Thyroid gland (tissue), 4 donors: ENCODE measurements at regions not wholly inside any gene's neighbourhood (a gene's known extent, or its start where the extent isn't known, plus 50 kb on each side); places are given as distances from the start of the nearest gene placed in this dataset.

ENCODE experiments used
- POLR2A ChIP-seq, 2 donors: fragments of 450-650 bp; IDR thresholded peaks; one replicate each; pipeline ENCODE4 v1.6.1; 2017; ENCODE audit warnings: antibody characterized with exemption in 2 of 2, mild to moderate bottlenecking in 2 of 2, moderate library complexity in 1 of 2
- TF ChIP-seq, protein P1 (sequence below), 6 experiments: fragments of 200-600 bp in 3 of 6; fragments of 450-650 bp in 3 of 6; sonication (generic) in 3 of 6; IDR thresholded peaks; one replicate each; pipeline ENCODE4 v1.5.1; 2016 to 2019; ENCODE audit warnings: antibody characterized with exemption in 6 of 6, mild to moderate bottlenecking in 2 of 6, inconsistent platforms in 1 of 6, moderate library complexity in 1 of 6

DNA sequence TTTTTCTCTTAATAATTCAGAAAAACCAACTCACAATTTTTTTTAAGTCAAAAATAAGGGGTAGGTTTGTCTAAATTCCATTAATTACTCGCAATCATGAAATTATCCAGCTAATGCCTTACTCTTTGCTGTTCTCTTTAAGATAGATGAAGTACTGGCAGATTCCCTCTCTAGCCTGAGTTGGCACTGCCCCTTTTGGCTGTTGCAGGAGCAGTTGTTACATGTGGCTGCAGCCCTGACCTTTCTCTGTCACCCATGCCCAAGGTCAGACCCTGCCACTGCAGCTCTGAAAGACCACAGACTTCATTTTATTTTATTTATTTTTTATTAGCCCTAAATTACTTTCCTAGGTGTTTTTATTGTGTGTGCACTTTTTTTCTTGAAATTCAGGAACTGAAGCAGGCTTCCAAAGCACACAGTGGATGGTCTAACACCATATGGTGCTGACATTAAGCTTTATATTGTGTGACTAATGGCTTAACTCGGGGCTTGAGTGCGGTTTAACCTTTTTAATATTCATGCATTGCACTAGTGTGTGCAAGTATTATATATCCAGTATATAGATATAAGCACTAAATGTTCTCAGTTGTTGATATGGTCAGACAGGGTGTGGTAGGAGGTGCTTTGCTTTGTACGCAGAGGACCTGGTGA, 313.0 kb downstream of the CDH2 start:
- TF ChIP-seq, protein P1, sequence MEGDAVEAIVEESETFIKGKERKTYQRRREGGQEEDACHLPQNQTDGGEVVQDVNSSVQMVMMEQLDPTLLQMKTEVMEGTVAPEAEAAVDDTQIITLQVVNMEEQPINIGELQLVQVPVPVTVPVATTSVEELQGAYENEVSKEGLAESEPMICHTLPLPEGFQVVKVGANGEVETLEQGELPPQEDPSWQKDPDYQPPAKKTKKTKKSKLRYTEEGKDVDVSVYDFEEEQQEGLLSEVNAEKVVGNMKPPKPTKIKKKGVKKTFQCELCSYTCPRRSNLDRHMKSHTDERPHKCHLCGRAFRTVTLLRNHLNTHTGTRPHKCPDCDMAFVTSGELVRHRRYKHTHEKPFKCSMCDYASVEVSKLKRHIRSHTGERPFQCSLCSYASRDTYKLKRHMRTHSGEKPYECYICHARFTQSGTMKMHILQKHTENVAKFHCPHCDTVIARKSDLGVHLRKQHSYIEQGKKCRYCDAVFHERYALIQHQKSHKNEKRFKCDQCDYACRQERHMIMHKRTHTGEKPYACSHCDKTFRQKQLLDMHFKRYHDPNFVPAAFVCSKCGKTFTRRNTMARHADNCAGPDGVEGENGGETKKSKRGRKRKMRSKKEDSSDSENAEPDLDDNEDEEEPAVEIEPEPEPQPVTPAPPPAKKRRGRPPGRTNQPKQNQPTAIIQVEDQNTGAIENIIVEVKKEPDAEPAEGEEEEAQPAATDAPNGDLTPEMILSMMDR (IDR thresholded peaks at IDR 0.05) = no peak
- no peak for TF ChIP-seq POLR2A (IDR thresholded peaks at IDR 0.05)
